ENCODE measurements at regions not wholly inside any gene's neighbourhood (a gene's known extent, or its start where the extent isn't known, plus 50 kb on each side); places are given as distances from the start of the nearest gene placed in this dataset.

DNA sequence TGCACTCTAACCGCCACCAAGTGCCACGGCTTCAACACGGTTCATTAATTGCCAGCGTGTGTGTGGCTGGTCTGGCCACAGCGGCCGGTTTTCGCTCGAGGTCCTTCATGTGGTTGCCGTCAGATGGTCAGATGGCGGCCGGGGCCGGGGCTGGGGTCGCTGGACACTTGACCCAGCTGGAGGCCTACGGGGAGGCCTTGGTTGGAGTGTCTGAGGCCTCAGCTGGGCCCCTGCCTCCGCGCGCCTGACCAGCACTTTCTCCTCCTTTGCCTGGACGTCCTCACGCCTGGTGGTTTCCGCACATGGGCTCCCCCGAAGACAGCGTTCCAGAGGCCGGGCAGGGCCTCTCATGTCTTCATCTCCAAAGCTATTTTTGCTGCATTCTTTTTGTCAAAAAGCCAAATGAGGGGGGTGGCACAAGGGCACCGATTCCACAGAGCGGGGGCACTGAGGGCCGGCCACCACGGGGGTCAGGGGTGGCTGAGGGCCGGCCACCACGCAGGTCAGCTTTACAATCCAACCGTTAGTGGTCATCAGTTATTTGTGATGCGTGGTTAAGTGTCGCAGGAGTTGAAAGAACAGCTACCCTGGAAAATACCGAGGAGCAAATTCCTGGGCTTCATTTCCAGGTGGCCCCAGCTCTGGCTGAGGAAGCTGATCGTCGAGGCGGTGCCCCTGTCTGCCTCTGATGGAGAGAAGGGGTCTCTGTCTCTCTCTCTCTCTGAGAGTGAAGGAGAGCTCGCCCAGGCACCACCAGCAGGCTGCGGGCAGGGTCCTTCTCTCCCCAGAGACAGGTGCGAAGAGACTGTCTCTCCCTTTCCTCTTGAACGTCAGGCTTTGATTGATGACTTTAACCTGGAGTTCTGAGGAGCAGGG is 50.5 kb upstream of the FRMD1 start:
- TF ChIP-seq CTCF (IDR thresholded peaks at IDR 0.05) (no peak), POLR2A (IDR thresholded peaks at IDR 0.05) (no peak)

Measured in body of pancreas (tissue), 4 donors.